ENCODE measurements at regions not wholly inside any gene's neighbourhood (a gene's known extent, or its start where the extent isn't known, plus 50 kb on each side); places are given as distances from the start of the nearest gene placed in this dataset.

DNA sequence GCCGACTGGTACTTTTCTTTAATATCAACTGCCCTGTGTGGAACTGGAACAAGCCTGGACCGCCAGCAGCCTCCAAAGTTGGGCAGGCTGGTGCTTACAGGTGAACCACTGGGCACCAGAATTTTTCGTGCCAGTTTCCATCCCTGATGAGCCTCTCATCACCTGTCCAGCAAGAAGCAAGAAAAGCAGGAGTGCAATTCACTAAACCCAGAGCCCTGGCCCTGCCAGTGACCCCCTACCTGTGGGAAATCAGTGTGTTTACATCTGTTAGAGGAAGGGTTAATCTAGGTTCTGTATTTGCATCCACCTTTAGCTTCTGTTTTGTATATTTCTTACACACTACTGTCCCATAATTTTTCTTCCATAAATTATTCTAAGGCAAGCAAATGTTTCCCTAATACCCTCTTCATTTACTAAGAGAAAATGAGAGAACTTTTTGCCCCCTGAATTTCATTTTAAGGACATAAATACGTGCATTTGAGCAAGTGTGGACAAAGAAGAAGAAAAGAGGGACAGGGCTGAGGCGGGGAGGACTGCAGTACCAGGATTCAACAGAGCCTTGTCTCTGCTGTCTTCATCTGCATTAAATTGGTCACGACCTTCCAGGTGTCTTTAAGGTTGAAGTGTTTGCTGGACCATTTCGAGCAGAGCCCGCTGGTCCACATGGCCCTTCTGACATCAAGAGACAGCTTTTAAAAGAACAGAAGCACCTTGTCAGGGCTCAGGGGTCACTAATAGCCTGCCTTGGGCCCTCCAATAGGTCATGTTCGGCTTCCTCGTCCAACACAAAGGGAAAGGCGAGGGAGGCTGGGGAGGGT is 763.1 kb downstream of the BCL11A start:
- peaks cover 0 to 2% (median 0%) of the 10 kb centered on the region in 3 donors for H3K27me3 ChIP-seq (ENCODE audit: control insufficient read depth in 3 of 3, insufficient read depth in 3 of 3, low read length in 3 of 3)
- no peak overlapping the region for H3K27ac ChIP-seq (ENCODE audit: low read depth in 1 of 3, low read length in 2 of 3)
- H3K36me3 ChIP-seq (ENCODE audit: control insufficient read depth in 3 of 3, insufficient read depth in 2 of 3, low read depth in 1 of 3, low read length in 3 of 3) = no peaks in the 10 kb centered on the region
- DNase-seq = no peak
- no peak for FAIRE-seq
- H3K4me1 ChIP-seq (ENCODE audit: control insufficient read depth in 3 of 3, insufficient read depth in 2 of 3, low read depth in 1 of 3, low read length in 2 of 3) = no peaks in the 10 kb centered on the region
- H3K4me3 ChIP-seq (ENCODE audit: low read depth in 1 of 3, low read length in 3 of 3) = no peak overlapping the region
- 82 to 90% (median 85%) methylated on average over 11 of the region's 11 CpGs for WGBS, 3 donors
- H3K9me3 ChIP-seq (ENCODE audit: control insufficient read depth in 2 of 2, insufficient read depth in 1 of 2, low read depth in 1 of 2, low read length in 1 of 2) = peaks cover 0 to 3% of the 10 kb centered on the region in 2 donors

DNA sequence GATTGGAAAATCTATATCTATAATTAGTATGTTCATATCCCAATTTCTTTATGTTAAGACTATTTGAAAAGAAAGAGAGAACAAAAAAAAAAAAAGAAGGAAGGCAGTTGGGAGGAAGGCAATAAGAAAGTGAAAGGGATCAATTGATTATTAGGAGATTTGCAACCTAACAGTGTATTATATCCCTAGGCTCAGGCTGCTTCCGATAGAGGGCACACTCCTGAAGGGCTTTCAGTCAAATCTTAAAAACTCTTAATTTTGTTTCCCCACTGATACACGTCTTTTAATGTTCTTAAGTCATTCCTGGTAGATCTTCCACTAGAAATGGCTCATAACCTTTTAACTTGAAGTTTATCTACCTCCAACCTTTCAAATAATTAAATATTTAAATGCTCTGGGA is 763.9 kb downstream of the BCL11A start:
- Histone ChIP-seq H3K4me1 (ENCODE audit: control insufficient read depth in 3 of 3, insufficient read depth in 2 of 3, low read depth in 1 of 3, low read length in 2 of 3) (no peaks in the 10 kb centered on the region), H3K27ac (ENCODE audit: low read depth in 1 of 3, low read length in 2 of 3) (no peak overlapping the region), H3K9me3 (ENCODE audit: control insufficient read depth in 2 of 2, insufficient read depth in 1 of 2, low read depth in 1 of 2, low read length in 1 of 2) (peaks cover 0 to 3% of the 10 kb centered on the region in 2 donors), H3K36me3 (ENCODE audit: control insufficient read depth in 3 of 3, insufficient read depth in 2 of 3, low read depth in 1 of 3, low read length in 3 of 3) (no peaks in the 10 kb centered on the region), H3K4me3 (ENCODE audit: low read depth in 1 of 3, low read length in 3 of 3) (no peak overlapping the region), H3K27me3 (ENCODE audit: control insufficient read depth in 3 of 3, insufficient read depth in 3 of 3, low read length in 3 of 3) (peaks cover 0 to 2% (median 0%) of the 10 kb centered on the region in 3 donors)
- WGBS, 3 donors = 45 to 69% (median 67%) methylated on average over 2 of the region's 2 CpGs
- no peak for FAIRE-seq
- DNase-seq = no peak

DNA sequence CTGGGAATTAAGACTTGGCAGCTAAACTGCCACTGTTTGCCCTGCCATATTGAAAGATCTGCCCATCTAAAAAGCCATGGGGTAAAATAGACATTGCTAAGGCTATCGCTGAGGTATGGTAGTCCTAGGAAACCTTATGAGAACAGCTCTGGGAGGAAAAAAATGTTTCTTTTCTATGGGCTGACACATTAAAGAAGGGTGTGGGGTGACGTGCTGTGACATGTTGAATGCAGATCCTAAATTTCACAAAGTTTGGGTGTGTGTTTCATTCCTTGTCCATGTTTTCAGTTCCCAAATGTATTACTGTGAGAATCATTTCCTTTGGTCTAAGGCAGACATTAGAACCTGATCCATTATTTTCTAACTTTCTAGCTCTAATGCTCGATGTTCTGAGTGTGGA is 766.4 kb downstream of the BCL11A start:
- FAIRE-seq (no peak), DNase-seq (no peak)
- Histone ChIP-seq H3K4me1 (ENCODE audit: control insufficient read depth in 3 of 3, insufficient read depth in 2 of 3, low read depth in 1 of 3, low read length in 2 of 3) (no peaks in the 10 kb centered on the region), H3K27me3 (ENCODE audit: control insufficient read depth in 3 of 3, insufficient read depth in 3 of 3, low read length in 3 of 3) (peaks cover 0 to 2% (median 0%) of the 10 kb centered on the region in 3 donors), H3K4me3 (ENCODE audit: low read depth in 1 of 3, low read length in 3 of 3) (no peak overlapping the region), H3K36me3 (ENCODE audit: control insufficient read depth in 3 of 3, insufficient read depth in 2 of 3, low read depth in 1 of 3, low read length in 3 of 3) (no peaks in the 10 kb centered on the region), H3K27ac (ENCODE audit: low read depth in 1 of 3, low read length in 2 of 3) (no peak overlapping the region), H3K9me3 (ENCODE audit: control insufficient read depth in 2 of 2, insufficient read depth in 1 of 2, low read depth in 1 of 2, low read length in 1 of 2) (no peaks in the 10 kb centered on the region)
- 83 to 91% (median 88%) methylated on average over 3 of the region's 3 CpGs for WGBS, 3 donors

DNA sequence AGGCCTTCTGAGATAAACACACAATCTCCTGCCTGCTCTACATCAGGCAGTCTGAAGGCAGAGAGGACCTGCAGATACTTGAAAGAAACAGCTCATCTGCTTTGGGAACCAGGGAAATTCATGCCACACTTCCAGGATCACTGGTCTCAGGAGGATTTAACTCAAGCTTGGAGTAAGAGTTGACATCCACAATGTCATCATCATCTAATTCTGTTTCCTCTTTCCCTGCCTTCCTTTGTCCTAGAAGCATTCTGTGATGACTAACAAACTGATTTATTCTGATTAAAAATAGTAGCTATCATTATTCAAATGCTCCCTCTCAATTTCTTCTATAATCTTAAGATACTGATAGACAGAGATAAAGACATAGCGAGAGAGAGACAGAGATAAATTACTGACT is 766.8 kb downstream of the BCL11A start:
- no peaks in the 10 kb centered on the region for H3K4me1 ChIP-seq (ENCODE audit: control insufficient read depth in 3 of 3, insufficient read depth in 2 of 3, low read depth in 1 of 3, low read length in 2 of 3)
- peaks cover 0 to 2% (median 0%) of the 10 kb centered on the region in 3 donors for H3K27me3 ChIP-seq (ENCODE audit: control insufficient read depth in 3 of 3, insufficient read depth in 3 of 3, low read length in 3 of 3)
- no peaks in the 10 kb centered on the region for H3K9me3 ChIP-seq (ENCODE audit: control insufficient read depth in 2 of 2, insufficient read depth in 1 of 2, low read depth in 1 of 2, low read length in 1 of 2)
- 32 to 37% (median 32%) methylated on average over 1 of the region's 1 CpG for WGBS, 3 donors
- DNase-seq (no peak), FAIRE-seq (no peak)
- no peak overlapping the region for H3K27ac ChIP-seq (ENCODE audit: low read depth in 1 of 3, low read length in 2 of 3)
- H3K36me3 ChIP-seq (ENCODE audit: control insufficient read depth in 3 of 3, insufficient read depth in 2 of 3, low read depth in 1 of 3, low read length in 3 of 3) = no peaks in the 10 kb centered on the region
- H3K4me3 ChIP-seq (ENCODE audit: low read depth in 1 of 3, low read length in 3 of 3) = no peak overlapping the region

DNA sequence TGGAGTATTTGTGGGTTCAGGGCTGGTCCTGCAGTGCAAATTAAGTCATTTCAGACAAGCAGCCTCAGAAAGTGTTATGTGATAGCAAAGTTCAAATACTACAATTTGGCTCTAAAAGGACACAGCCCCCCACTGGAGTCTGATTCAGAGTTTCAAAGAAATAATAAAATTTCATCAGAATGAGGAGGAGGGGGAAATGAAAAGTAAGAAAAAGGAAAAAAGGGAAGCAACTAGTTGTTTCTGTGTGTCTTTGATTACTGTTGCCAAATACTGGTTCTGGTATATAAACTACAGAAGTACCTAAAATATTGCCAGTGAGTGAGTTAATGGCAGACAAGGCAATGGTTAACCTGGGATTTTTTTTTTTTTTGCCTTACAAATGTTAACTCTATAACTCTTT is 773.9 kb downstream of the BCL11A start:
- Histone ChIP-seq H3K27me3 (ENCODE audit: control insufficient read depth in 3 of 3, insufficient read depth in 3 of 3, low read length in 3 of 3) (peaks cover 0 to 2% (median 0%) of the 10 kb centered on the region in 3 donors), H3K4me1 (ENCODE audit: control insufficient read depth in 3 of 3, insufficient read depth in 2 of 3, low read depth in 1 of 3, low read length in 2 of 3) (no peaks in the 10 kb centered on the region), H3K36me3 (ENCODE audit: control insufficient read depth in 3 of 3, insufficient read depth in 2 of 3, low read depth in 1 of 3, low read length in 3 of 3) (no peaks in the 10 kb centered on the region), H3K27ac (ENCODE audit: low read depth in 1 of 3, low read length in 2 of 3) (no peak overlapping the region), H3K9me3 (ENCODE audit: control insufficient read depth in 2 of 2, insufficient read depth in 1 of 2, low read depth in 1 of 2, low read length in 1 of 2) (no peaks in the 10 kb centered on the region), H3K4me3 (ENCODE audit: low read depth in 1 of 3, low read length in 3 of 3) (no peak overlapping the region)
- FAIRE-seq (no peak), DNase-seq (no peak)

DNA sequence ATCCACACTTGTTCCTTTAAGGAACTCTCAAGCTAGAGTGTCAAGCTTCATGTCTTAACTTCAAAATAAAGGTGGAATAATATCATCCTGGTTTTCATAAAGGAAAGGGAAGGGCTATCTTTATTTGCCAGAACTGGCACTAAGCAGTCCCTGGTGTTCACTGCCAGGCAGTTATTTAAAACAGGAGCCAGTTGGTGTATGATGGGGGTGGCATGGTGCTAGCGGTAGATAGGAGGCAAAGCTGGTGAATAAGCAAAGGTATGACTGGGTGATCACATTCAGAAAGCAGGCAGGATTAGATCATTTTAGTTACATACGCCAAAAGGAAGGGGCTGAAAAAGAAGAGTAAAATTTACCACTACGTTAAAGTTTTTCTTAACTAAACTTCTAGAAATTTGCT is 776.3 kb downstream of the BCL11A start:
- no peaks in the 10 kb centered on the region for H3K4me1 ChIP-seq (ENCODE audit: control insufficient read depth in 3 of 3, insufficient read depth in 2 of 3, low read depth in 1 of 3, low read length in 2 of 3)
- H3K4me3 ChIP-seq (ENCODE audit: low read depth in 1 of 3, low read length in 3 of 3) = no peak overlapping the region
- FAIRE-seq (no peak), DNase-seq (no peak)
- WGBS, 3 donors = 77 to 98% (median 94%) methylated on average over 3 of the region's 3 CpGs
- peaks cover 0 to 2% (median 0%) of the 10 kb centered on the region in 3 donors for H3K27me3 ChIP-seq (ENCODE audit: control insufficient read depth in 3 of 3, insufficient read depth in 3 of 3, low read length in 3 of 3)
- H3K36me3 ChIP-seq (ENCODE audit: control insufficient read depth in 3 of 3, insufficient read depth in 2 of 3, low read depth in 1 of 3, low read length in 3 of 3) = no peaks in the 10 kb centered on the region
- H3K27ac ChIP-seq (ENCODE audit: low read depth in 1 of 3, low read length in 2 of 3) = no peak overlapping the region
- H3K9me3 ChIP-seq (ENCODE audit: control insufficient read depth in 2 of 2, insufficient read depth in 1 of 2, low read depth in 1 of 2, low read length in 1 of 2) = no peaks in the 10 kb centered on the region

DNA sequence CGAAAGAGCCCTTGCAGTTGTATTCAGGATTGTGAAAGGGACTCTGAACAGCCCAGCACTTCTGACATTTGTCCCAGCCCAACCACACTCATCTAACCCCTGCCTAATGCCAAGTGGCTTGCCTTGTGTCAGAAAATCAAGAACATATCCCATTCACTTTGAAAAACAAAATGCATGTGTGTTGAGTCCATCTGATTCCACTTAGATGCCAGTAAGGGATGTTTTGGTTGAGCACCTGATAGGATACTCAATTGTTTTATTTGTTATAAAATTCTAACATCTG is 776.8 kb downstream of the BCL11A start:
- H3K27ac ChIP-seq (ENCODE audit: low read depth in 1 of 3, low read length in 2 of 3) = no peak overlapping the region
- 84 to 95% (median 94%) methylated on average over 1 of the region's 1 CpG for WGBS, 3 donors
- H3K9me3 ChIP-seq (ENCODE audit: control insufficient read depth in 2 of 2, insufficient read depth in 1 of 2, low read depth in 1 of 2, low read length in 1 of 2) = no peaks in the 10 kb centered on the region
- H3K36me3 ChIP-seq (ENCODE audit: control insufficient read depth in 3 of 3, insufficient read depth in 2 of 3, low read depth in 1 of 3, low read length in 3 of 3) = no peaks in the 10 kb centered on the region
- peaks cover 0 to 2% (median 0%) of the 10 kb centered on the region in 3 donors for H3K27me3 ChIP-seq (ENCODE audit: control insufficient read depth in 3 of 3, insufficient read depth in 3 of 3, low read length in 3 of 3)
- FAIRE-seq (no peak), DNase-seq (no peak)
- no peaks in the 10 kb centered on the region for H3K4me1 ChIP-seq (ENCODE audit: control insufficient read depth in 3 of 3, insufficient read depth in 2 of 3, low read depth in 1 of 3, low read length in 2 of 3)
- H3K4me3 ChIP-seq (ENCODE audit: low read depth in 1 of 3, low read length in 3 of 3) = no peak overlapping the region

DNA sequence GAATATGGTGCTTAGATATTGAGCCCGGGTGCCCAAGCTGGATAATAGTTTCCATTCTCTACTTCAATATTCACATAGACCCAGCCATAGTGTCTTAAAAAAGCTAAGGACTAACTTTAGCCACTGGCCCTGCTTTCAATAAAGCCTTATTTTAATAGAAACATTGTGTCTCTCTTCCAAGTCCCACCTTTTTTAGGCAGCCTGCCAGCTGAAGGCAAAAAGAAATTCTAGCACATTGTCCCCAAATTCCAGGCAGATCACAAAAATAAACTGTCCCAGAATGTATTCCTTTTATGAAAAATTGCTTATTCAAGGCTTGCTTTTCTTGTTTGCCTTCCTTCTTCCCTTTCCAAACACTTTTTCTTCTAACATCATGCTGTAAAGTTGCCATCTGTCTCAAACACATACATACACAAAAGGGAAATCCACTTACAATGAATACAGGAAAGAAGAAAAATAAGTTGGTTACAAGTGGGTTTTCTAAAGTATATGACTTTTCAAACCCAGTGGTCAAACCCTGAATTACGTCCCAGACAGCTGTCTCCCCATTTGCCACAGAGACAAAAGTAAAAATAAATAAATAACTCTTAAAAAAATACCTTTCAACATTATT is 778.5 kb downstream of the BCL11A start:
- Histone ChIP-seq H3K4me3 (ENCODE audit: low read depth in 1 of 3, low read length in 3 of 3) (no peak overlapping the region), H3K27me3 (ENCODE audit: control insufficient read depth in 3 of 3, insufficient read depth in 3 of 3, low read length in 3 of 3) (no peaks in the 10 kb centered on the region), H3K4me1 (ENCODE audit: control insufficient read depth in 3 of 3, insufficient read depth in 2 of 3, low read depth in 1 of 3, low read length in 2 of 3) (no peaks in the 10 kb centered on the region), H3K36me3 (ENCODE audit: control insufficient read depth in 3 of 3, insufficient read depth in 2 of 3, low read depth in 1 of 3, low read length in 3 of 3) (no peaks in the 10 kb centered on the region), H3K27ac (ENCODE audit: low read depth in 1 of 3, low read length in 2 of 3) (no peak overlapping the region), H3K9me3 (ENCODE audit: control insufficient read depth in 2 of 2, insufficient read depth in 1 of 2, low read depth in 1 of 2, low read length in 1 of 2) (no peaks in the 10 kb centered on the region)
- DNase-seq (no peak), FAIRE-seq (no peak)
- 67 to 84% (median 78%) methylated on average over 2 of the region's 2 CpGs for WGBS, 3 donors

DNA sequence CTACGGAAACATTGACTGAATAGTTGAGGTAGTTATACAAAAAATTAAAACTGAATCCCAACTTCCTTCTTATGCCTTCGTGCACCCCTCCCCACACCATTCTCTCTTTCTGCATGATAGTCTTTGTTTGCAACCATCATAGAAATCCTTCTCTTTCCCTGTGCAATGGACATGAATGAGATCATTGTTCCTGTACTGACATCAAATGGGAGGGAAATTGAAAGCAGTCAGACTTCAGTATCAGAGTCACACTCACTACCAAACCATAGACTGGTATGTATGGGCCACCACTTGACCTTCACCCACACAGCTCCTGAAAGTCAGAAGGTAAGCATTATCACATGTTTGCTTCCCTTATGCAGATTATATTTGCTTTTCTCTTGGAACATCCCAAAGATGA is 782.8 kb downstream of the BCL11A start:
- Histone ChIP-seq H3K4me3 (ENCODE audit: low read depth in 1 of 3, low read length in 3 of 3) (no peak overlapping the region), H3K9me3 (ENCODE audit: control insufficient read depth in 2 of 2, insufficient read depth in 1 of 2, low read depth in 1 of 2, low read length in 1 of 2) (no peaks in the 10 kb centered on the region), H3K36me3 (ENCODE audit: control insufficient read depth in 3 of 3, insufficient read depth in 2 of 3, low read depth in 1 of 3, low read length in 3 of 3) (no peaks in the 10 kb centered on the region), H3K27me3 (ENCODE audit: control insufficient read depth in 3 of 3, insufficient read depth in 3 of 3, low read length in 3 of 3) (no peaks in the 10 kb centered on the region), H3K27ac (ENCODE audit: low read depth in 1 of 3, low read length in 2 of 3) (no peak overlapping the region), H3K4me1 (ENCODE audit: control insufficient read depth in 3 of 3, insufficient read depth in 2 of 3, low read depth in 1 of 3, low read length in 2 of 3) (no peaks in the 10 kb centered on the region)
- WGBS, 3 donors = 67 to 75% (median 73%) methylated on average over 2 of the region's 2 CpGs
- no peak for FAIRE-seq
- no peak for DNase-seq

Measured in small intestine (tissue), 7 donors.